ENCODE measurements at regions not wholly inside any gene's neighbourhood (a gene's known extent, or its start where the extent isn't known, plus 50 kb on each side); places are given as distances from the start of the nearest gene placed in this dataset.

DNA sequence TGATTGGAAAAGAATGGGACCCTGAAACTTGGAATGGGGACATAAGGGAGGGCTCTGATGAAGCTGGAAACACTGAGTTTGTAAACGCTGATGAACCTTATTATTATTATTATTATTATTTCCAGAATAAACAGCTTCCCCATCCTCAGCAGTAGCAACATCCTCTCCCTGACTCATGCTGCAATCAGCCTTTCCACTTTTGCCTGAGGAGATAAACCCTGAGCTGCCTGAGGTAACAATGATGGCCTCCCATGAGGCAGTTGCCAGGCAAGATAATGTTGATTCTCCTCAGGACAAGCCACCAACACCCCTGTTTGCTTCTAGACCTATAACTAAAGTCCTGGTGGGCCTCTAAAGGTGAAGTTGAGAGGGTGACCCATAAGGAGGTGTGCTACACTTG, 139.2 kb upstream of the ATP10B start:
- no peaks in the 10 kb centered on the region for H3K9me1 ChIP-seq (ENCODE audit: control insufficient read depth, extremely low read depth, insufficient read depth, low read length)

DNA sequence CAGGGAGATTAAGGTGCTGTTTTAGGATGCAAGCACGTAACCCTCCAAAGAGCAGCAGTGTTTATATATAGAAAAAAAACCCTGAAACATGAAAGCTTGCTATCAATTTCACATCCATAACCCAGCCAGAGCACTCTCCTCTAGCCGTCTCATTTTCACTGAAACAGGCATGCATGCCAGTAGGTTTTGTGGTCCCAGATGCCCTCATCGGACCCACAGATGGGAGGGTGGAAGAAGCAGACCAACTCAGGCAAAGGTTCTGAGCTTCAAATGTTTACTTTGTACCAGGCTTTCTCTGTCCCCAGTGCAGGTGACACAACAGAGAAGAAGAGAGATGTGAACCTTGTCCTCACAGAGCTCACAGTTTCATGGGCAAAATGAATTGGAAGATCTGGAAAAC, 127.4 kb upstream of the ATP10B start:
- Histone ChIP-seq H3K4me3 (ENCODE audit: control insufficient read depth in 2 of 3, extremely low read depth in 1 of 3, insufficient read depth in 2 of 3, low read depth in 1 of 3, low read length in 3 of 3) (no peak overlapping the region), H4K20me1 (ENCODE audit: control insufficient read depth, extremely low read depth, insufficient read depth, low read length) (no peaks in the 10 kb centered on the region), H3K27me3 (ENCODE audit: control insufficient read depth, extremely low read depth, insufficient read depth, low read length) (no peaks in the 10 kb centered on the region), H3K36me3 (ENCODE audit: control insufficient read depth in 2 of 2, extremely low read depth in 1 of 2, insufficient read depth in 2 of 2, low read length in 2 of 2) (no peaks in the 10 kb centered on the region), H3K9me1 (ENCODE audit: control insufficient read depth, extremely low read depth, insufficient read depth, low read length) (no peaks in the 10 kb centered on the region), H3K4me2 (ENCODE audit: control insufficient read depth, extremely low read depth, insufficient read depth, low read depth, low read length) (no peak overlapping the region), H3K27ac (ENCODE audit: control insufficient read depth, insufficient read depth, low read length) (no peak overlapping the region), H3K9ac (ENCODE audit: control insufficient read depth, extremely low read depth, insufficient read depth, low read length) (no peak overlapping the region), H3K9me3 (ENCODE audit: control insufficient read depth, low read depth, low read length) (no peaks in the 10 kb centered on the region), H3K4me1 (ENCODE audit: control insufficient read depth, extremely low read depth, insufficient read depth, low read length) (no peaks in the 10 kb centered on the region), H2AFZ (ENCODE audit: control insufficient read depth, low read length) (no peak overlapping the region), H3K79me2 (ENCODE audit: control insufficient read depth, insufficient read depth, low read length) (no peaks in the 10 kb centered on the region)
- TF ChIP-seq, protein P1, sequence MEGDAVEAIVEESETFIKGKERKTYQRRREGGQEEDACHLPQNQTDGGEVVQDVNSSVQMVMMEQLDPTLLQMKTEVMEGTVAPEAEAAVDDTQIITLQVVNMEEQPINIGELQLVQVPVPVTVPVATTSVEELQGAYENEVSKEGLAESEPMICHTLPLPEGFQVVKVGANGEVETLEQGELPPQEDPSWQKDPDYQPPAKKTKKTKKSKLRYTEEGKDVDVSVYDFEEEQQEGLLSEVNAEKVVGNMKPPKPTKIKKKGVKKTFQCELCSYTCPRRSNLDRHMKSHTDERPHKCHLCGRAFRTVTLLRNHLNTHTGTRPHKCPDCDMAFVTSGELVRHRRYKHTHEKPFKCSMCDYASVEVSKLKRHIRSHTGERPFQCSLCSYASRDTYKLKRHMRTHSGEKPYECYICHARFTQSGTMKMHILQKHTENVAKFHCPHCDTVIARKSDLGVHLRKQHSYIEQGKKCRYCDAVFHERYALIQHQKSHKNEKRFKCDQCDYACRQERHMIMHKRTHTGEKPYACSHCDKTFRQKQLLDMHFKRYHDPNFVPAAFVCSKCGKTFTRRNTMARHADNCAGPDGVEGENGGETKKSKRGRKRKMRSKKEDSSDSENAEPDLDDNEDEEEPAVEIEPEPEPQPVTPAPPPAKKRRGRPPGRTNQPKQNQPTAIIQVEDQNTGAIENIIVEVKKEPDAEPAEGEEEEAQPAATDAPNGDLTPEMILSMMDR (optimal IDR thresholded peaks at IDR 0.05 in 1 of 3, IDR thresholded peaks at IDR 0.05 in 1 of 3, conservative IDR thresholded peaks at IDR 0.05 in 1 of 3; ENCODE audit: extremely low read depth in 1 of 3, insufficient read depth in 2 of 3, low read length in 3 of 3): no peak
- no peak for TF ChIP-seq EZH2 (IDR thresholded peaks at IDR 0.05; ENCODE audit: low read length)
- dilution Hi-C loops (cut with MboI; ENCODE audit: extremely low pct_ligation_motif_present, low sequenced_read_pairs): no loop called here
- DNase-seq (ENCODE audit: low read depth, low spot score) (no peak), FAIRE-seq (no peak)

More for the DNA sequence above, 139.2 kb upstream of the ATP10B start:
- dilution Hi-C loops (cut with MboI; ENCODE audit: extremely low pct_ligation_motif_present, low sequenced_read_pairs): no loop called here
- Histone ChIP-seq H3K27ac (ENCODE audit: control insufficient read depth, insufficient read depth, low read length) (no peak overlapping the region), H3K9me3 (ENCODE audit: control insufficient read depth, low read depth, low read length) (no peaks in the 10 kb centered on the region), H4K20me1 (ENCODE audit: control insufficient read depth, extremely low read depth, insufficient read depth, low read length) (no peaks in the 10 kb centered on the region), H3K4me1 (ENCODE audit: control insufficient read depth, extremely low read depth, insufficient read depth, low read length) (no peaks in the 10 kb centered on the region), H3K4me3 (ENCODE audit: control insufficient read depth in 2 of 3, extremely low read depth in 1 of 3, insufficient read depth in 2 of 3, low read depth in 1 of 3, low read length in 3 of 3) (no peak overlapping the region), H3K36me3 (ENCODE audit: control insufficient read depth in 2 of 2, extremely low read depth in 1 of 2, insufficient read depth in 2 of 2, low read length in 2 of 2) (no peaks in the 10 kb centered on the region), H2AFZ (ENCODE audit: control insufficient read depth, low read length) (no peak overlapping the region), H3K27me3 (ENCODE audit: control insufficient read depth, extremely low read depth, insufficient read depth, low read length) (no peaks in the 10 kb centered on the region), H3K79me2 (ENCODE audit: control insufficient read depth, insufficient read depth, low read length) (no peaks in the 10 kb centered on the region), H3K4me2 (ENCODE audit: control insufficient read depth, extremely low read depth, insufficient read depth, low read depth, low read length) (no peak overlapping the region), H3K9ac (ENCODE audit: control insufficient read depth, extremely low read depth, insufficient read depth, low read length) (no peak overlapping the region)
- FAIRE-seq (no peak), DNase-seq (ENCODE audit: low read depth, low spot score) (no peak)
- TF ChIP-seq EZH2 (IDR thresholded peaks at IDR 0.05; ENCODE audit: low read length): no peak
- TF ChIP-seq, protein P1 (optimal IDR thresholded peaks at IDR 0.05 in 1 of 3, IDR thresholded peaks at IDR 0.05 in 1 of 3, conservative IDR thresholded peaks at IDR 0.05 in 1 of 3; ENCODE audit: extremely low read depth in 1 of 3, insufficient read depth in 2 of 3, low read length in 3 of 3): no peak

Data from keratinocyte (primary cell).